HepG2 (cell line): ENCODE measurements at regions not wholly inside any gene's neighbourhood (a gene's known extent, or its start where the extent isn't known, plus 50 kb on each side); places are given as distances from the start of the nearest gene placed in this dataset.
A peak's percentile ranks its signal among the peaks of the same experiment; 100 is the strongest.

Experiments
- ARID2 ChIP-seq: sonication (generic); formaldehyde crosslinking; IDR thresholded peaks from 2 replicates; pipeline ENCODE4 v1.8.1; 2022; ENCODE audit warnings: mild to moderate bottlenecking, missing genetic modification reagents, borderline replicate concordance
- DR1 ChIP-seq: sonication (generic); formaldehyde crosslinking; IDR thresholded peaks from 2 replicates; pipeline ENCODE4 v1.8.0; 2021; ENCODE audit warnings: mild to moderate bottlenecking, missing genetic modification reagents, inconsistent platforms
- FLYWCH1 ChIP-seq: sonication (generic); formaldehyde crosslinking; IDR thresholded peaks from 2 replicates; pipeline ENCODE4 v1.8.1; 2023; ENCODE audit warnings: mild to moderate bottlenecking, missing genetic modification reagents
- GPBP1L1 ChIP-seq: sonication (generic); formaldehyde crosslinking; IDR thresholded peaks from 2 replicates; pipeline ENCODE4 v1.5.0; 2020; ENCODE audit warnings: mild to moderate bottlenecking, missing genetic modification reagents
- NCOA5 ChIP-seq: sonication (generic); formaldehyde crosslinking; IDR thresholded peaks from 2 replicates; pipeline ENCODE4 v1.4.0; 2020; ENCODE audit warnings: missing genetic modification reagents
- PBX3 ChIP-seq: sonication (generic); formaldehyde crosslinking; IDR thresholded peaks from 2 replicates; pipeline ENCODE4 v1.8.1; 2023; ENCODE audit warnings: missing genetic modification reagents, inconsistent platforms, borderline replicate concordance
- SIX1 ChIP-seq: sonication (generic); formaldehyde crosslinking; IDR thresholded peaks from 2 replicates; pipeline ENCODE4 v1.4.0; 2020; ENCODE audit warnings: missing genetic modification reagents, borderline replicate concordance
- SP2 ChIP-seq: sonication (generic); formaldehyde crosslinking; IDR thresholded peaks from 2 replicates; pipeline ENCODE4 v1.5.1; 2020; ENCODE audit warnings: mild to moderate bottlenecking, missing genetic modification reagents
- TOPORS ChIP-seq: sonication (generic); formaldehyde crosslinking; IDR thresholded peaks from 2 replicates; pipeline ENCODE4 v1.8.0; 2023; ENCODE audit warnings: mild to moderate bottlenecking, missing genetic modification reagents
- ZNF512B ChIP-seq: sonication (generic); formaldehyde crosslinking; IDR thresholded peaks from 2 replicates; pipeline ENCODE4 v1.5.1; 2020; ENCODE audit warnings: missing genetic modification reagents, mild to moderate bottlenecking, borderline replicate concordance
- ZNF574 ChIP-seq: sonication (generic); formaldehyde crosslinking; IDR thresholded peaks from 2 replicates; pipeline ENCODE4 v1.4.0; 2020; ENCODE audit warnings: missing genetic modification reagents
- ZNF687 ChIP-seq: sonication (generic); formaldehyde crosslinking; IDR thresholded peaks from 2 replicates; pipeline ENCODE4 v1.5.1; 2020; ENCODE audit warnings: mild to moderate bottlenecking, missing genetic modification reagents, moderate library complexity
- ZSCAN25 ChIP-seq: sonication (generic); formaldehyde crosslinking; IDR thresholded peaks from 2 replicates; pipeline ENCODE4 v1.8.0; 2022; ENCODE audit warnings: mild to moderate bottlenecking, missing genetic modification reagents
- ZSCAN5A ChIP-seq: sonication (generic); formaldehyde crosslinking; IDR thresholded peaks from 2 replicates; pipeline ENCODE4 v1.8.0; 2022; ENCODE audit warnings: mild to moderate bottlenecking, missing genetic modification reagents, borderline replicate concordance

GRCh38 chr21:38958323-38958705 lies 152.6 kb downstream of the ETS2 start (continued):
- TF ChIP-seq PBX3 (CRISPR knock-in tag) (no peak), GPBP1L1 (CRISPR knock-in tag) (no peak), NCOA5 (CRISPR knock-in tag) (no peak), DR1 (no peak), TOPORS (no peak), ZSCAN25 (CRISPR knock-in tag) (no peak), ZNF687 (CRISPR knock-in tag) (peak; percentile 42; the same call in 1 of the 2 replicates), SP2 (CRISPR knock-in tag) (no peak), ARID2 (CRISPR knock-in tag) (no peak), ZNF574 (CRISPR knock-in tag) (peak; percentile 20; the same call in 1 of the 2 replicates), SIX1 (CRISPR knock-in tag) (no peak), FLYWCH1 (CRISPR knock-in tag) (no peak), ZNF512B (CRISPR knock-in tag) (no peak), ZSCAN5A (CRISPR knock-in tag) (no peak)
